ENCODE measurements at regions not wholly inside any gene's neighbourhood (a gene's known extent, or its start where the extent isn't known, plus 50 kb on each side); places are given as distances from the start of the nearest gene placed in this dataset.
A peak's percentile ranks its signal among the peaks of the same experiment; 100 is the strongest.

DNA sequence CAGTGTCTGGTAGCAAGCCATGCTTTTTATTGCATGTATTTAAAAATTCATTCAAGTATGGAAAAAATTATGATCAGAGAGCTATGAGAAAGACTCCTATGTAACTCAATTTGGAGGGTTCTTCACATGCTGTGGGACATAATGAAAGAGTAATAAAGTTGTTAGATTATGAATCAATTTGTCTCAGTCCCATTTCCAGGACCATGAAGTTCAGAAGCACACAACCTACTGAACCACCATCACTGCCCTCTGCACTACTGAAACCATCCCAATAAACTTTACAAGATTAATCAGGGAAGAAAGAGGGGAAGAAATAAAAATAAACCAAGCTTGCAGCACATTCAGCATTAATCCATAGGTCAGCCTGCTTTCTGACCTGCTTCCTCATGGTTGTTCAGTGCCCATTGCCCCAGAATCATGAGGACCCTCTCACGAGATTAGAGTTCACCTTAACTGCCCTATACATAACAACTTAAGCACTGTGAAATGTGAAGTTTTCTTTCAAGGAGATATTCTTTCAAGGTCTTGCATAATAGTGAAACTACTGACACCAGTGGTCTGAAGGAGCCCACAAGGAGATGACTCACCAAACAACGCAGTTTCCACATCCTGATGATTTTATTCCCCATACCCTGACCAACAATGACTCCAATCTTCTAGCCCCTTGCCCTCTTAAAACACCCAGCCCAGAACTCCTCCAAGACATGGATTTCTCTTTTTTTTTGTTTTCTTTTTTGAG lies 171.5 kb upstream of the ADCY1 start:
- DNase-seq (ENCODE audit: low read depth) = peak; percentile 93
- H3K4me3 ChIP-seq (ENCODE audit: control insufficient read depth, low read depth, low read length) = no peak overlapping the region
- TF ChIP-seq, protein P1, sequence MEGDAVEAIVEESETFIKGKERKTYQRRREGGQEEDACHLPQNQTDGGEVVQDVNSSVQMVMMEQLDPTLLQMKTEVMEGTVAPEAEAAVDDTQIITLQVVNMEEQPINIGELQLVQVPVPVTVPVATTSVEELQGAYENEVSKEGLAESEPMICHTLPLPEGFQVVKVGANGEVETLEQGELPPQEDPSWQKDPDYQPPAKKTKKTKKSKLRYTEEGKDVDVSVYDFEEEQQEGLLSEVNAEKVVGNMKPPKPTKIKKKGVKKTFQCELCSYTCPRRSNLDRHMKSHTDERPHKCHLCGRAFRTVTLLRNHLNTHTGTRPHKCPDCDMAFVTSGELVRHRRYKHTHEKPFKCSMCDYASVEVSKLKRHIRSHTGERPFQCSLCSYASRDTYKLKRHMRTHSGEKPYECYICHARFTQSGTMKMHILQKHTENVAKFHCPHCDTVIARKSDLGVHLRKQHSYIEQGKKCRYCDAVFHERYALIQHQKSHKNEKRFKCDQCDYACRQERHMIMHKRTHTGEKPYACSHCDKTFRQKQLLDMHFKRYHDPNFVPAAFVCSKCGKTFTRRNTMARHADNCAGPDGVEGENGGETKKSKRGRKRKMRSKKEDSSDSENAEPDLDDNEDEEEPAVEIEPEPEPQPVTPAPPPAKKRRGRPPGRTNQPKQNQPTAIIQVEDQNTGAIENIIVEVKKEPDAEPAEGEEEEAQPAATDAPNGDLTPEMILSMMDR (conservative IDR thresholded peaks at IDR 0.05; ENCODE audit: control insufficient read depth, insufficient read depth, low read depth, low read length) = no peak

DNA sequence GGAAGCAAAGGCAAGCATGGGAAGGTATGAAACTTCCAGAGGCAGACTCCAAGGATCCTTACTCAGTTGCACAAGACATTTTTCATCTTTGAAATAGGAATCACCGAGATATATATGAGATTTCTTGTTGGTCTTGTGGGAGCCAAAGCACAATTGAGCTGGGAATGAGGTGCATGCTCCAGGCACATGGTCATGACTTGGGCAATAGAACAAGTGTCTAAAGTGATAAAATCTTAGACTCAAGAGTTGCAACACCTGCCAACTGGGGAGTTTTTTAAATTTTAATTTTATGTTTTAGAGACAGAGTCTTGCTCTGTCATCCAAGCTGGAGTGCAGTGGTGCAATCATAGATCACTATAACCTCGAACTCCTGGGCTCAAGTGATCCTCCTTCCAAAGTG lies 169.5 kb upstream of the ADCY1 start:
- DNase-seq (ENCODE audit: low read depth) = peak; percentile 11
- H3K4me3 ChIP-seq (ENCODE audit: control insufficient read depth, low read depth, low read length) = no peak overlapping the region
- TF ChIP-seq, protein P1 (conservative IDR thresholded peaks at IDR 0.05; ENCODE audit: control insufficient read depth, insufficient read depth, low read depth, low read length) = no peak

DNA sequence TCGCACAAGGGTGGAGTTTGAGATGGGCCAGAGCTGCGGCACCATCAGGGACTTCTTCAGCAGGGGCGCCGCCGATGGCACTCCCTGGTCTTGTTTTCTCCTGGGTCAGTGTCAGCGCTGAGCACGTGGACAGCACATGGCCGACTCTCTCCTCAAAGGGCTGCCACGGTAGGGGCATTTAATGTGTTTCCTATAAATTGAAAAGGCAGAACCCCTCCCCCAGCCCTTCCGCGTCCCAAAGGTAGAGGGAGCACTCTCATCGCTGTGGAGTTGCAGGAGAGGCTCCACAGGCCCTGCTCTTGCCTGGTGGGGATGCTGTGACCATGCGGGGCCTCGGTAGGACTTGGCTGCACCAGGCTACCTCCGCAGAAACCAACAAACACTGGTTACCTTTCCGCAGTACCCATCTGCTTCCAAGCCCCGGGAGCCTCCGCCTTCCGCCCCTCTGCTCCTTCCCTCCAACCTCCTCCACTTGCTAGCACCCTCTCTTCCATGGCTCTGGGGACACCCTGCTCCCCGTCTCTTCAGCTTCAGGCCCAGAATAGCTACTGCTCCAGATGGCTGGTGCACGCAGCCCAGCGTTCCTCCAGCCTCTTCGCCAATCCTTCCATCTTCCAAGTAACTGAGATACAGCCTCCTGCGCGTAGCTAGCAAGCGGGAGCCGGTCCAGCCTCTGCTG lies 166.3 kb upstream of the ADCY1 start:
- TF ChIP-seq, protein P1 (conservative IDR thresholded peaks at IDR 0.05; ENCODE audit: control insufficient read depth, insufficient read depth, low read depth, low read length) = peak; percentile 5
- DNase-seq (ENCODE audit: low read depth) = no peak
- H3K4me3 ChIP-seq (ENCODE audit: control insufficient read depth, low read depth, low read length) = no peak overlapping the region

DNA sequence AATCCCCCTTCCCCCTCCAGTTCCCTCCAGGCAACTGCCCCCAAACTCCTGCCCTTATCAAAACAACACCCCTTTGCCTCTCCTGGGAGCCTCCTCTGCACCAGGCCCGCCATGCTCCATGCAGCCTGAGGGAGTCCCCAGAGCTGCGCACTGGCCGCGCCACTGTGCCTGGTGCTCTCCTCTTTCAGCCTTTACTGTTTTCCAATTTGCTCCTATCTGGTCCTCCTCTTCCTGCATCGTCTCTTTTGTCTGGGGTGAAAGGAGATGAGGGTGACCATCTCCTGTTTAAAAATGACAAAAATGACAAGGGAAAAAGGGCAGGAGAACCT lies 165.8 kb upstream of the ADCY1 start:
- TF ChIP-seq, protein P1 (conservative IDR thresholded peaks at IDR 0.05; ENCODE audit: control insufficient read depth, insufficient read depth, low read depth, low read length) = no peak
- H3K4me3 ChIP-seq (ENCODE audit: control insufficient read depth, low read depth, low read length) = no peak overlapping the region
- DNase-seq (ENCODE audit: low read depth) = no peak

DNA sequence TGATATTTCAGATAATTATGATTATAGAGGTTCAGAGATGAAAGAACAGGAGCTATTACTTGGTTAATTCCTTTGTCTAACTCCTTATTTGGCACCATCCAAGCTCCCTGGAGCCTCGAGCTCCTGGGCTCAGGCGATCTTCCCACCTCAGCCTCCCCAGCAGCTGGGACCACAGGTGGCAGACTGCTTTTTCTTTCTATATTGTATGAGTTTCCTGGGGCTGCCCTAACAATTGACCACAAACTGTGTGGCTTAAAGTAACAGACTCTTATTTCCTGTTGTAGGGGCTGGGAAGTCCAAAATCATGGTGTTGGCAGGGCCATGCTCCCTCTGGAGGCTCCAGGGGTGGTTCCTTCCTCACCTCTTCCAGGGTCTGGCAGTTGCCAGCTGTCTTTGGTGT lies 163.3 kb upstream of the ADCY1 start:
- TF ChIP-seq, protein P1 (conservative IDR thresholded peaks at IDR 0.05; ENCODE audit: control insufficient read depth, insufficient read depth, low read depth, low read length) = no peak

DNA sequence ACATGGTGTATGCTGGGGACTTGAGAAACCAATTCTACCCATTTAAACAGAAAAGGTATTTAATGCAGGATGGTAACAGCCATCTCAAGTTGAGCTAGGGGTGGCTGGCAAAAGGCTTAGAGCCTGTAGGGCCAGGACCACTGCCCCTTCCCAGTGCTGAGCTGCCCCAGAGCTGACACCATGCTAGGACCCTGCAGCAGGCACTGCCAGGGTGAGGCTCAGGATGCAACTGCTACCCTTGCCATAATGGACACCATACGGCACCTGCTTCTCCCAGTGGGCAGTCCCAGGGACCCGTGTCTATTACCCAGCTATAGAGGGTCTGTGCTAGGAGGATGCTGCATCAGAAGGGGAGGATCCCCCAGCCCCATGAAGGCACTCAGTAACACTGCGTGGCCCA lies 160.7 kb upstream of the ADCY1 start:
- H3K4me3 ChIP-seq (ENCODE audit: control insufficient read depth, low read depth, low read length) = no peak overlapping the region
- DNase-seq (ENCODE audit: low read depth) = no peak
- TF ChIP-seq, protein P1 (conservative IDR thresholded peaks at IDR 0.05; ENCODE audit: control insufficient read depth, insufficient read depth, low read depth, low read length) = no peak

More for the DNA sequence above, 163.3 kb upstream of the ADCY1 start:
- DNase-seq (ENCODE audit: low read depth) = no peak
- no peak overlapping the region for H3K4me3 ChIP-seq (ENCODE audit: control insufficient read depth, low read depth, low read length)

All from fibroblast of mammary gland (primary cell).